ENCODE measurements at regions not wholly inside any gene's neighbourhood (a gene's known extent, or its start where the extent isn't known, plus 50 kb on each side); places are given as distances from the start of the nearest gene placed in this dataset.
A peak's percentile ranks its signal among the peaks of the same experiment; 100 is the strongest.

DNA sequence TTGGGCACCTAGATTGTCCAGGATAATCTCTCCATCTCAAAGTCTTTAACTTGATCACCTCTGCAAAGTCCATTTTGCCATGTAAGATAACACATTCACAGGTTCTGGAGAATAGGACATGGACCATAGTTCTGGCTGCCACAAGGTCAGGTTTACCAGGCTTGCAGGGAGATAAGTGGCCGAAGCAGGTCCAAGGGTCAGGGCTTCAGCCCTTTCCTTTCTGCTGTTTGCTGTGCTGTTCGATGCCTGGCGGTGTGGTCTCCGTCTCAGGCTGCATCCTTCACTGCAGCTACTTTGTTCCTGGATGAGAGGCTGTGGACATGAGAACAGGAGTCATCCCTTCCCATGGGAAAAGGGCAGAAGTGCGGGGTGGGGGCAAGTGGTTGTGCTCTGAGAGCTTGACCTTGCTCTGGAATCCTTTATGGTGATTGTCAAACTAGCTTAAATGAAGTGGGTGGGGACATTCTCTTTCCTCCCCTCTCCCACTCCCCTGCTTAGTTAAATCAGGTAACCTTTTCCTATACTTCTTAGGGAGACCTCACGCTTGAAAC, 320.2 kb upstream of the C2CD4B start:
- no peak for DNase-seq (ENCODE audit: low read depth)
- Mint-ChIP-seq H3K27me3 (ENCODE audit: low read depth, unreplicated experiment) (no peaks in the 10 kb centered on the region), H3K9me3 (ENCODE audit: unreplicated experiment) (peaks cover 2% of the 10 kb centered on the region), H3K36me3 (ENCODE audit: low read depth, unreplicated experiment) (peaks cover 5% of the 10 kb centered on the region), H3K4me3 (ENCODE audit: unreplicated experiment) (no peak overlapping the region), H3K4me1 (ENCODE audit: low read depth, unreplicated experiment) (peaks cover 43% of the 10 kb centered on the region), H3K27ac (ENCODE audit: unreplicated experiment) (peak overlapping the region; percentile 84)
- Histone ChIP-seq H3K27ac (ENCODE audit: low read depth, low read length) (no peak overlapping the region), H3K4me3 (ENCODE audit: insufficient read depth, low read depth, low read length) (no peak overlapping the region), H3K79me2 (ENCODE audit: insufficient read depth, low read length) (no peaks in the 10 kb centered on the region), H4K20me1 (ENCODE audit: insufficient read depth, low read length) (peaks cover 3% of the 10 kb centered on the region), H3K9me3 (ENCODE audit: insufficient read depth, low read depth, low read length) (no peaks in the 10 kb centered on the region), H2AFZ (ENCODE audit: low read depth, low read length) (no peak overlapping the region), H3K9ac (ENCODE audit: low read length) (no peak overlapping the region), H3K4me2 (ENCODE audit: low read length) (no peak overlapping the region), H3K4me1 (ENCODE audit: insufficient read depth, low read length) (peaks cover 8% of the 10 kb centered on the region), H3K27me3 (ENCODE audit: insufficient read depth, low read length) (no peaks in the 10 kb centered on the region), H3K36me3 (ENCODE audit: insufficient read depth, low read length) (no peaks in the 10 kb centered on the region)
- TF ChIP-seq, protein P1, sequence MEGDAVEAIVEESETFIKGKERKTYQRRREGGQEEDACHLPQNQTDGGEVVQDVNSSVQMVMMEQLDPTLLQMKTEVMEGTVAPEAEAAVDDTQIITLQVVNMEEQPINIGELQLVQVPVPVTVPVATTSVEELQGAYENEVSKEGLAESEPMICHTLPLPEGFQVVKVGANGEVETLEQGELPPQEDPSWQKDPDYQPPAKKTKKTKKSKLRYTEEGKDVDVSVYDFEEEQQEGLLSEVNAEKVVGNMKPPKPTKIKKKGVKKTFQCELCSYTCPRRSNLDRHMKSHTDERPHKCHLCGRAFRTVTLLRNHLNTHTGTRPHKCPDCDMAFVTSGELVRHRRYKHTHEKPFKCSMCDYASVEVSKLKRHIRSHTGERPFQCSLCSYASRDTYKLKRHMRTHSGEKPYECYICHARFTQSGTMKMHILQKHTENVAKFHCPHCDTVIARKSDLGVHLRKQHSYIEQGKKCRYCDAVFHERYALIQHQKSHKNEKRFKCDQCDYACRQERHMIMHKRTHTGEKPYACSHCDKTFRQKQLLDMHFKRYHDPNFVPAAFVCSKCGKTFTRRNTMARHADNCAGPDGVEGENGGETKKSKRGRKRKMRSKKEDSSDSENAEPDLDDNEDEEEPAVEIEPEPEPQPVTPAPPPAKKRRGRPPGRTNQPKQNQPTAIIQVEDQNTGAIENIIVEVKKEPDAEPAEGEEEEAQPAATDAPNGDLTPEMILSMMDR (IDR thresholded peaks at IDR 0.05; ENCODE audit: insufficient read depth, low read depth, low read length): no peak
- TF ChIP-seq EZH2 (IDR thresholded peaks at IDR 0.05; ENCODE audit: insufficient read depth, low read length): no peak
- FAIRE-seq: no peak

DNA sequence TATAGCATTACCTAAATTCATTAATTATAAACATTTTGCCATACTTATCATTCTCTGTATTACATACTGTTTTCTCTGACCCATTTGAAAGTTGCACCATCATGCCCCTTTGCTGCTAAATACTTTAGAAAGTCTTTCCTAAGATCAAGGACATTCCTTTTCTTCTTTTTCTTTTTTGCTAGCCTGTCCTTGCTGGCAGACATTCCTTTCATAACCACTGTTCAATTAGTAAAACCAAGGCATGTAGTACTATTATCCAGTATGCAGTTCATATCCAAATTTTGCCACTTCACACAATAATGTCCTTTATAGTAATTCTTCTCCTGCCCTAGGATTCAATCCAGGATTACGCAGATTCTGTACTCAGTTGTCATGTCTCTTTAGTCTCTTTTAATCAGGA, 321.0 kb upstream of the C2CD4B start:
- H2AFZ ChIP-seq (ENCODE audit: low read depth, low read length): no peak overlapping the region
- Mint-ChIP-seq H3K36me3 (ENCODE audit: low read depth, unreplicated experiment) (peaks cover 3% of the 10 kb centered on the region), H3K27me3 (ENCODE audit: low read depth, unreplicated experiment) (no peaks in the 10 kb centered on the region), H3K4me1 (ENCODE audit: low read depth, unreplicated experiment) (peaks cover 43% of the 10 kb centered on the region), H3K4me3 (ENCODE audit: unreplicated experiment) (no peak overlapping the region), H3K9me3 (ENCODE audit: unreplicated experiment) (peaks cover 2% of the 10 kb centered on the region), H3K27ac (ENCODE audit: unreplicated experiment) (peak overlapping the region; percentile 48)
- H3K4me1 ChIP-seq (ENCODE audit: insufficient read depth, low read length): peaks cover 8% of the 10 kb centered on the region
- no peak overlapping the region for H3K9ac ChIP-seq (ENCODE audit: low read length)
- H3K79me2 ChIP-seq (ENCODE audit: insufficient read depth, low read length): no peaks in the 10 kb centered on the region
- H3K9me3 ChIP-seq (ENCODE audit: insufficient read depth, low read depth, low read length): no peaks in the 10 kb centered on the region
- DNase-seq (ENCODE audit: low read depth): peak; percentile 62
- H3K36me3 ChIP-seq (ENCODE audit: insufficient read depth, low read length): no peaks in the 10 kb centered on the region
- H3K27me3 ChIP-seq (ENCODE audit: insufficient read depth, low read length): no peaks in the 10 kb centered on the region
- peak overlapping the region; percentile 12 for H3K4me2 ChIP-seq (ENCODE audit: low read length)
- no peak for FAIRE-seq
- TF ChIP-seq EZH2 (IDR thresholded peaks at IDR 0.05; ENCODE audit: insufficient read depth, low read length): no peak
- TF ChIP-seq, protein P1 (IDR thresholded peaks at IDR 0.05; ENCODE audit: insufficient read depth, low read depth, low read length): no peak
- H4K20me1 ChIP-seq (ENCODE audit: insufficient read depth, low read length): peaks cover 3% of the 10 kb centered on the region
- no peak overlapping the region for H3K27ac ChIP-seq (ENCODE audit: low read depth, low read length)
- no peak overlapping the region for H3K4me3 ChIP-seq (ENCODE audit: insufficient read depth, low read depth, low read length)

DNA sequence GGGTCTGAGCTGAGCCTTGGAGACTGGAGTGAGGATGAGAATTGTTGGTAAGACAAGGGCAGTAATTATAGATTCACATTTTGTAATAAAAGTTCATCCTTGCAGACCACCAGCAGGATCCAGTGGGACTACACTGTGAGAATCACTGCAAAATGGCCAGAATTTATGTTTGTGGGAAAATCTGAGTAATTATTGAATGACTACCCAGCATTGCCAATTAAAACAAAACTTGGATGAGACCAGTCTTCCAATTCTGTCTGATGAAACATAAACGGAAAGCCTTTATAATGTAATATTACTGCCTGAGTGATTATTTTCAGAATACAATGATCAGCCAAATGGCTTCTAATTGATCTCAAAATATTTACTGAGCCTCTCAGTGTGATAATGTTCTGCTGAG, 323.3 kb upstream of the C2CD4B start:
- Histone ChIP-seq H3K9ac (ENCODE audit: low read length) (no peak overlapping the region), H3K9me3 (ENCODE audit: insufficient read depth, low read depth, low read length) (no peaks in the 10 kb centered on the region), H3K4me3 (ENCODE audit: insufficient read depth, low read depth, low read length) (no peak overlapping the region), H3K4me2 (ENCODE audit: low read length) (no peak overlapping the region), H3K27me3 (ENCODE audit: insufficient read depth, low read length) (no peaks in the 10 kb centered on the region), H3K4me1 (ENCODE audit: insufficient read depth, low read length) (peaks cover 5% of the 10 kb centered on the region), H4K20me1 (ENCODE audit: insufficient read depth, low read length) (peaks cover 2% of the 10 kb centered on the region), H3K27ac (ENCODE audit: low read depth, low read length) (no peak overlapping the region), H3K79me2 (ENCODE audit: insufficient read depth, low read length) (peaks cover 4% of the 10 kb centered on the region), H3K36me3 (ENCODE audit: insufficient read depth, low read length) (no peaks in the 10 kb centered on the region), H2AFZ (ENCODE audit: low read depth, low read length) (no peak overlapping the region)
- FAIRE-seq (no peak), DNase-seq (ENCODE audit: low read depth) (no peak)
- peaks cover 2% of the 10 kb centered on the region for H3K9me3 Mint-ChIP-seq (ENCODE audit: unreplicated experiment)
- no peak for TF ChIP-seq EZH2 (IDR thresholded peaks at IDR 0.05; ENCODE audit: insufficient read depth, low read length)
- TF ChIP-seq, protein P1 (IDR thresholded peaks at IDR 0.05; ENCODE audit: insufficient read depth, low read depth, low read length): no peak
- peaks cover 2% of the 10 kb centered on the region for H3K36me3 Mint-ChIP-seq (ENCODE audit: low read depth, unreplicated experiment)
- no peak overlapping the region for H3K27ac Mint-ChIP-seq (ENCODE audit: unreplicated experiment)
- H3K27me3 Mint-ChIP-seq (ENCODE audit: low read depth, unreplicated experiment): no peaks in the 10 kb centered on the region
- H3K4me1 Mint-ChIP-seq (ENCODE audit: low read depth, unreplicated experiment): peaks cover 40% of the 10 kb centered on the region
- no peak overlapping the region for H3K4me3 Mint-ChIP-seq (ENCODE audit: unreplicated experiment)
